OCI-LY3 (cell line): ENCODE measurements at regions not wholly inside any gene's neighbourhood (a gene's known extent, or its start where the extent isn't known, plus 50 kb on each side); places are given as distances from the start of the nearest gene placed in this dataset.

Experiments
- H2AFZ ChIP-seq: fragments of 200-600, 300-600 bp; shearing (Covaris generic); 2 replicates; pipeline ENCODE4 v1.6.0; 2014; ENCODE audit warnings: antibody characterized with exemption, low read depth, low read length
- H3K27ac ChIP-seq: fragments of 200-600, 300-600 bp; sonication (generic); 2 replicates; pipeline ENCODE4 v1.5.1; 2014; ENCODE audit warnings: mild to moderate bottlenecking, low read length, moderate library complexity, mixed read lengths
- H3K27me3 ChIP-seq: fragments of 200-600, 300-600 bp; sonication (generic); 2 replicates; pipeline ENCODE4 v1.6.1; 2014; ENCODE audit warnings: low read depth, low read length, mixed read lengths
- H3K36me3 ChIP-seq: fragments of 200-600, 300-600 bp; sonication (generic); replicated peaks from 2 replicates; pipeline ENCODE3; 2014; ENCODE audit warnings: low read depth, low read length, mixed read lengths
- H3K4me1 ChIP-seq: fragments of 300-600, 200-600 bp; sonication (generic); 2 replicates; pipeline ENCODE4 v1.6.1; 2014; ENCODE audit warnings: low read length, mixed read lengths
- H3K4me2 ChIP-seq: fragments of 200-600, 300-600 bp; sonication (generic); 2 replicates; pipeline ENCODE4 v1.6.1; 2014; ENCODE audit warnings: low read length, mixed read lengths
- H3K4me3 ChIP-seq: fragments of 300-600, 200-600 bp; sonication (generic); 2 replicates; pipeline ENCODE4 v1.5.1; 2014; ENCODE audit warnings: antibody characterized with exemption, mild to moderate bottlenecking, low read length, moderate library complexity
- H3K79me2 ChIP-seq: fragments of 300-600, 200-600 bp; shearing (Covaris generic); 2 replicates; pipeline ENCODE4 v1.6.1; 2014; ENCODE audit warnings: mild to moderate bottlenecking, low read length, mixed read lengths
- H3K9ac ChIP-seq: fragments of 300-600, 200-600 bp; shearing (Covaris generic); 2 replicates; pipeline ENCODE4 v1.6.0; 2014; ENCODE audit warnings: mild to moderate bottlenecking, low read length, moderate library complexity
- H3K9me3 ChIP-seq: fragments of 200-600, 300-600 bp; shearing (Covaris generic); 2 replicates; pipeline ENCODE4 v1.6.1; 2014; ENCODE audit warnings: low read length, mixed read lengths; ENCODE audit not compliant: insufficient read depth
- H4K20me1 ChIP-seq: fragments of 200-600, 300-600 bp; sonication (generic); 2 replicates; pipeline ENCODE4 v1.6.1; 2016; ENCODE audit warnings: low read length, mixed read lengths; ENCODE audit not compliant: insufficient read depth
- CTCF ChIP-seq: fragments of 200-600, 300-600 bp; sonication (generic); IDR thresholded peaks from 2 replicates; pipeline ENCODE4 v1.5.1; 2014; ENCODE audit warnings: antibody characterized with exemption, low read length, low read depth
- EZH2phosphoT487 ChIP-seq: fragments of 200-600 bp; shearing (Covaris generic); IDR thresholded peaks from 2 replicates; pipeline ENCODE4 v1.6.1; 2018; ENCODE audit warnings: antibody characterized with exemption, mixed run types, low read depth

DNA sequence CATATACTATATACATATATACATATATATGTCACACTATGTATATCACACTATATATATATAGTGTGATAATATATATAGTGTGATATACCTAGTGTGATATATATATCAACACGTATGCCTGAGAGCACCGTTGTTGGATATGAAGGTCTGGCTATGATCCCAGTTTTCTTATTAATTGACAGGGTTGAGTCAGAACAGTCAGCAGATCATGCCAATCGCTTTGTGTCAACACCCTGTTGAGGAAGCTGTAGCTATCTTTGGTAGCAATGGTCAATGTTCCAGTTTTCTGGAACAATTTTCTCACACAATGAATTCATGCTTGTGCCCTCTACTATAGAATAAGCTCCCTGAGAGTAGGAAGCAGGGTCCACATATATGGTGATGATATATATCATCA lies 496.0 kb upstream of the AGA start:
- H3K9ac ChIP-seq: no peak overlapping the region
- H3K4me3 ChIP-seq: no peak overlapping the region
- H3K36me3 ChIP-seq: no peaks in the 10 kb centered on the region
- TF ChIP-seq EZH2phosphoT487: no peak
- H3K4me2 ChIP-seq: no peak overlapping the region
- no peaks in the 10 kb centered on the region for H3K4me1 ChIP-seq
- no peak overlapping the region for H3K27ac ChIP-seq
- H3K79me2 ChIP-seq: no peaks in the 10 kb centered on the region
- H3K27me3 ChIP-seq: no peaks in the 10 kb centered on the region
- no peak overlapping the region for H2AFZ ChIP-seq
- no peaks in the 10 kb centered on the region for H4K20me1 ChIP-seq
- no peaks in the 10 kb centered on the region for H3K9me3 ChIP-seq

DNA sequence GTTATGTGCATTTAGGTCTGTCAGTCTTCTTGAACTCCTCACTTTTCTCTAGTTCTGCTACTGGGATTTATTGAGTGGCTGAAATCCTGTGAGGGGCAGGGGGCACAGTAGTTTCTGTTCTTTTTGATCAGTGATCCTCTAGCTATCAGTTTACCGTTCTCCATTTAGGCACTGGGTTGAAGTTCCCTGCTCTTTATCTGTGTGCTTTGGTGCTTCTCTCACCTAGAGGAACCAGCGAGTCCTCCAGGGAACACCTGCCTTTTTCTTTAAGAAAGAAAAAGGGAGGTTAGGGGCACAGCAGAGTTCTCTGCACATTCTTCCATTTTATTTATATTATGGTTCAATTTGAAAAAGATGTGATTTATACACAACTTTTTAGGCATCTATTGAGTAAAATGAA lies 503.0 kb upstream of the AGA start:
- Histone ChIP-seq H3K27me3 (no peaks in the 10 kb centered on the region), H4K20me1 (no peaks in the 10 kb centered on the region), H3K36me3 (no peaks in the 10 kb centered on the region), H3K27ac (no peak overlapping the region), H3K9ac (no peak overlapping the region), H3K79me2 (no peaks in the 10 kb centered on the region), H3K9me3 (no peaks in the 10 kb centered on the region), H3K4me3 (no peak overlapping the region), H3K4me1 (no peaks in the 10 kb centered on the region), H3K4me2 (no peak overlapping the region), H2AFZ (peak overlapping the region; percentile 28; the same call in 1 of the 2 replicates)
- TF ChIP-seq CTCF (no peak), EZH2phosphoT487 (no peak)

- Histone ChIP-seq H3K9me3 (no peaks in the 10 kb centered on the region), H3K4me1 (no peaks in the 10 kb centered on the region), H2AFZ (no peak overlapping the region), H3K79me2 (no peaks in the 10 kb centered on the region), H3K27ac (no peak overlapping the region), H3K4me2 (no peak overlapping the region), H4K20me1 (no peaks in the 10 kb centered on the region), H3K36me3 (no peaks in the 10 kb centered on the region), H3K27me3 (no peaks in the 10 kb centered on the region), H3K9ac (no peak overlapping the region), H3K4me3 (no peak overlapping the region)
- TF ChIP-seq CTCF (no peak), EZH2phosphoT487 (no peak)
These were observed 505.4 kb upstream of the AGA start for GRCh38 chr4:177947607-177948006.

GRCh38 chr4:177948853-177949252 lies 506.6 kb upstream of the AGA start:
- no peak overlapping the region for H3K27ac ChIP-seq
- no peak overlapping the region for H3K4me2 ChIP-seq
- H4K20me1 ChIP-seq: no peaks in the 10 kb centered on the region
- no peak overlapping the region for H3K9ac ChIP-seq
- no peaks in the 10 kb centered on the region for H3K36me3 ChIP-seq
- no peaks in the 10 kb centered on the region for H3K9me3 ChIP-seq
- no peaks in the 10 kb centered on the region for H3K79me2 ChIP-seq
- no peak overlapping the region for H3K4me3 ChIP-seq
- no peak for TF ChIP-seq EZH2phosphoT487
- H3K27me3 ChIP-seq: no peaks in the 10 kb centered on the region
- H2AFZ ChIP-seq: no peak overlapping the region
- H3K4me1 ChIP-seq: no peaks in the 10 kb centered on the region

DNA sequence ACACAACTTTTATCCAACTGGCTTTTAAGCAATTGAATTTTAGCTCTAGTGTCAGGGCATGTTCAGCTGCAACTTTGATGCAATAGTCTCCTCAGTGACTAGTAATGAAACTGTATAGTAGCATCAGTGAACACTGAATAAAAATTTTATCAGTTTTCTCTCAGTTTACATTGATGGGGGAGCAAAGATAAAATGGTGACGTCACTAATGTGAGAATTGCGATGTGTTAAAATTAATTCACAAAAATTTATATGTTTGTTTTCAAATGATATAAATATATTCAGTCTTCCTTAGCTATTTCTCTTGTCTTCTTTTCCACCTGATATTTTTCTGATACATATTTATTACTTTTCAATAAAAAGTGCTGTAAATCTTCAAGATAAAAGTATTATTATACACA lies 508.8 kb upstream of the AGA start:
- TF ChIP-seq CTCF: no peak
- TF ChIP-seq EZH2phosphoT487: no peak
- Histone ChIP-seq H2AFZ (no peak overlapping the region), H3K36me3 (no peaks in the 10 kb centered on the region), H3K79me2 (no peaks in the 10 kb centered on the region), H3K4me1 (no peaks in the 10 kb centered on the region), H3K27ac (no peak overlapping the region), H4K20me1 (no peaks in the 10 kb centered on the region), H3K4me3 (no peak overlapping the region), H3K9ac (no peak overlapping the region), H3K9me3 (no peaks in the 10 kb centered on the region), H3K4me2 (no peak overlapping the region), H3K27me3 (no peaks in the 10 kb centered on the region)
